ENCODE measurements at regions not wholly inside any gene's neighbourhood (a gene's known extent, or its start where the extent isn't known, plus 50 kb on each side); places are given as distances from the start of the nearest gene placed in this dataset.

GRCh38 chr15:98419173-98419780 lies 229.1 kb upstream of the IGF1R start:
- TF ChIP-seq EZH2 (IDR thresholded peaks at IDR 0.05) = no peak
- TF ChIP-seq POLR2AphosphoS5 (IDR thresholded peaks at IDR 0.05; ENCODE audit: borderline replicate concordance, low read depth, low read length) = no peak
- no peak for TF ChIP-seq FOXP2 (optimal IDR thresholded peaks at IDR 0.05; ENCODE audit: control extremely low read depth, extremely low read length, insufficient read depth)
